ENCODE measurements at regions not wholly inside any gene's neighbourhood (a gene's known extent, or its start where the extent isn't known, plus 50 kb on each side); places are given as distances from the start of the nearest gene placed in this dataset.

GRCh38 chr11:45407226-45407625, 121.1 kb upstream of the SYT13 start:
- Histone ChIP-seq H3K4me3 (ENCODE audit: insufficient read depth, low read depth, low read length) (no peak overlapping the region), H2AK5ac (ENCODE audit: low read depth, low read length) (no peak overlapping the region), H4K5ac (ENCODE audit: low read depth, low read length) (no peak overlapping the region), H3K9me3 (ENCODE audit: control insufficient read depth, insufficient read depth, low read length) (no peaks in the 10 kb centered on the region), H4K8ac (ENCODE audit: low read depth in 2 of 2, low read length in 2 of 2) (no peak overlapping the region), H2BK15ac (ENCODE audit: low read depth, low read length) (no peak overlapping the region), H3K9ac (ENCODE audit: low read depth, low read length) (no peak overlapping the region), H3K27ac (ENCODE audit: insufficient read depth, low read length) (no peak overlapping the region), H2BK120ac (ENCODE audit: low read depth, low read length) (no peak overlapping the region), H3K18ac (ENCODE audit: low read depth, low read length) (no peak overlapping the region), H4K20me1 (ENCODE audit: insufficient read depth, low read length) (no peaks in the 10 kb centered on the region), H3K79me1 (ENCODE audit: low read depth in 1 of 2, low read length in 2 of 2) (no peaks in the 10 kb centered on the region), H3K4me2 (ENCODE audit: low read depth, low read length) (no peak overlapping the region), H4K91ac (ENCODE audit: insufficient read depth, low read depth, low read length) (no peak overlapping the region), H3K4ac (ENCODE audit: low read depth, low read length) (no peak overlapping the region), H2BK5ac (ENCODE audit: low read depth, low read length, poor library complexity, severe bottlenecking) (no peak overlapping the region), H3K27me3 (ENCODE audit: control insufficient read depth, insufficient read depth, low read length) (peaks cover 11% of the 10 kb centered on the region), H3K56ac (ENCODE audit: extremely low read depth, insufficient read depth, low read length) (no peak overlapping the region), H3K9me1 (ENCODE audit: insufficient read depth, low read length) (no peaks in the 10 kb centered on the region), H2AFZ (replicated peaks; ENCODE audit: low read length, poor library complexity) (peak overlapping the region; percentile 19), H3K23ac (ENCODE audit: low read depth, low read length) (no peak overlapping the region), H3K14ac (replicated peaks; ENCODE audit: low read depth, low read length) (no peak overlapping the region), H2AK9ac (replicated peaks; ENCODE audit: low read depth, low read length, poor library complexity) (no peak overlapping the region), H3K36me3 (ENCODE audit: control insufficient read depth, insufficient read depth, low read length) (no peaks in the 10 kb centered on the region), H2BK20ac (ENCODE audit: low read depth, low read length) (no peak overlapping the region), H3K4me1 (ENCODE audit: control insufficient read depth, insufficient read depth, low read length) (no peaks in the 10 kb centered on the region)
- intact Hi-C loops (cut with micrococcal nuclease) (no loop called here), in situ Hi-C loops (cut with MboI; ENCODE audit: low sequenced_read_pairs) (no loop called here), dilution Hi-C loops (cut with HindIII; ENCODE audit: low sequenced_read_pairs, unreplicated experiment) (no loop called here)
- WGBS, 2 experiments (ENCODE audit: extremely low coverage in 2 of 2, insufficient read length in 1 of 2) = 34% methylated on average over 2 of the region's 4 CpGs; no CpG with 5 or more reads in 1 of the 2 experiments
- ATAC-seq (ENCODE audit: low read depth) (no peak), DNase-seq (no peak)
- POLR2A ChIA-PET (ENCODE audit: unreplicated experiment) = no interaction called here
- CTCF ChIA-PET = no interaction called here
- TF ChIP-seq FOS (IDR thresholded peaks at IDR 0.05; ENCODE audit: low read depth, low read length) (no peak), CTCF (conservative IDR thresholded peaks at IDR 0.05; ENCODE audit: low read depth, low read length) (no peak), MAFK (IDR thresholded peaks at IDR 0.05; ENCODE audit: low read depth, low read length) (no peak)
- BruUV-seq (replicated peaks) = no TSS peak

All from IMR-90 (cell line).